Neural cell (in vitro differentiated cells): ENCODE measurements at regions not wholly inside any gene's neighbourhood (a gene's known extent, or its start where the extent isn't known, plus 50 kb on each side); places are given as distances from the start of the nearest gene placed in this dataset.

ENCODE experiments used
- H2AFZ ChIP-seq: fragments of 200-600, 300-800 bp; sonication (generic), shearing (Covaris generic); 2 replicates; pipeline ENCODE4 v1.6.0; 2014; ENCODE audit warnings: low read depth, mild to moderate bottlenecking, antibody characterized with exemption, low read length, moderate library complexity
- H3F3A ChIP-seq: fragments of 200-600 bp; shearing (Covaris generic); 2 replicates; pipeline ENCODE4 v1.6.1; 2016; ENCODE audit warnings: mild to moderate bottlenecking, moderate library complexity, mixed read lengths, antibody characterized with exemption, low read length; ENCODE audit not compliant: insufficient read depth, poor library complexity, severe bottlenecking
- H3K27ac ChIP-seq: fragments of 200-600, 300-800 bp; sonication (generic), shearing (Covaris generic); 2 replicates; pipeline ENCODE4 v1.5.1; 2014; ENCODE audit warnings: mild to moderate bottlenecking, low read length, moderate library complexity
- H3K27me3 ChIP-seq: fragments of 300-800, 200-600 bp; sonication (generic), shearing (Covaris generic); 2 replicates; pipeline ENCODE4 v1.6.0; 2014; ENCODE audit warnings: mild to moderate bottlenecking, low read depth, low read length, moderate library complexity; ENCODE audit not compliant: insufficient read depth
- H3K36me3 ChIP-seq: fragments of 300-800, 200-600 bp; sonication (generic), shearing (Covaris generic); 2 replicates; pipeline ENCODE4 v1.5.1; 2014; ENCODE audit warnings: mild to moderate bottlenecking, antibody characterized with exemption, low read length, moderate library complexity; ENCODE audit not compliant: insufficient read depth
- H3K4me2 ChIP-seq: fragments of 300-800, 200-600 bp; sonication (generic), shearing (Covaris generic); 2 replicates; pipeline ENCODE4 v1.6.0; 2014; ENCODE audit warnings: mild to moderate bottlenecking, low read length
- H3K4me3 ChIP-seq: fragments of 300-800, 200-600 bp; sonication (generic), shearing (Covaris generic); 2 replicates; pipeline ENCODE4 v1.5.1; 2014; ENCODE audit warnings: mild to moderate bottlenecking, low read length, moderate library complexity
- H3K79me2 ChIP-seq: fragments of 200-600 bp; shearing (Covaris generic); replicated peaks from 2 replicates; pipeline ENCODE4 v1.6.0; 2014; ENCODE audit warnings: mild to moderate bottlenecking, low read length, moderate library complexity; ENCODE audit not compliant: insufficient read depth
- H3K9ac ChIP-seq: fragments of 300-800, 200-600 bp; sonication (generic), shearing (Covaris generic); 2 replicates; pipeline ENCODE4 v1.6.1; 2016; ENCODE audit warnings: mild to moderate bottlenecking, low read length, mixed read lengths
- H3K9me2 ChIP-seq: fragments of 200-600 bp; shearing (Covaris generic); 2 replicates; pipeline ENCODE4 v1.6.1; 2016; ENCODE audit warnings: mild to moderate bottlenecking, low read length, mixed read lengths; ENCODE audit not compliant: insufficient read depth
- H3K9me3 ChIP-seq: fragments of 200-600, 300-800 bp; sonication (generic), shearing (Covaris generic); 2 replicates; pipeline ENCODE4 v1.6.1; 2016; ENCODE audit warnings: mild to moderate bottlenecking, mixed run types, low read length, moderate library complexity, mixed read lengths
- H4K20me1 ChIP-seq: fragments of 200-600 bp; shearing (Covaris generic); 2 replicates; pipeline ENCODE4 v1.6.1; 2016; ENCODE audit warnings: mild to moderate bottlenecking, mixed run types; ENCODE audit not compliant: insufficient read depth
- EP300 ChIP-seq: fragments of 450-650 bp; conservative IDR thresholded peaks from 2 replicates; pipeline ENCODE4 v1.6.1; 2014; ENCODE audit warnings: antibody characterized with exemption, mild to moderate bottlenecking, moderate library complexity; ENCODE audit not compliant: poor library complexity, severe bottlenecking
- EZH2 ChIP-seq: fragments of 200-600, 300-800 bp; shearing (Covaris generic), sonication (generic); IDR thresholded peaks from 2 replicates; pipeline ENCODE4 v1.6.1; 2014; ENCODE audit warnings: antibody characterized with exemption, low read length, borderline replicate concordance, mild to moderate bottlenecking; ENCODE audit not compliant: insufficient read depth, poor library complexity, severe bottlenecking
- MXI1 ChIP-seq: fragments of 450-650 bp; conservative IDR thresholded peaks from 2 replicates; pipeline ENCODE4 v1.6.1; 2014; ENCODE audit warnings: antibody characterized with exemption, mild to moderate bottlenecking; ENCODE audit not compliant: poor library complexity, severe bottlenecking
- POLR2AphosphoS5 ChIP-seq: IDR thresholded peaks from 2 replicates; pipeline ENCODE4 v1.6.1; 2012
- RAD21 ChIP-seq: fragments of 450-650 bp; conservative IDR thresholded peaks from 2 replicates; pipeline ENCODE4 v1.6.1; 2014; ENCODE audit warnings: antibody characterized with exemption, mild to moderate bottlenecking, moderate library complexity
- SMC3 ChIP-seq: fragments of 450-650 bp; conservative IDR thresholded peaks from 2 replicates; pipeline ENCODE4 v1.6.1; 2014; ENCODE audit warnings: antibody characterized with exemption, mild to moderate bottlenecking, moderate library complexity; ENCODE audit not compliant: poor library complexity
- TAF1 ChIP-seq: IDR thresholded peaks from 2 replicates; pipeline ENCODE4 v1.6.1; 2012; ENCODE audit warnings: low read depth
- TF ChIP-seq, protein P1 (sequence below): IDR thresholded peaks from 2 replicates; pipeline ENCODE4 v1.6.1; 2012; ENCODE audit warnings: borderline replicate concordance
- TF ChIP-seq, protein P2 (sequence below): fragments of 450-650 bp; IDR thresholded peaks from 2 replicates; pipeline ENCODE4 v1.5.1; 2014; ENCODE audit warnings: antibody characterized with exemption, mild to moderate bottlenecking, moderate library complexity; ENCODE audit not compliant: poor library complexity, severe bottlenecking

DNA sequence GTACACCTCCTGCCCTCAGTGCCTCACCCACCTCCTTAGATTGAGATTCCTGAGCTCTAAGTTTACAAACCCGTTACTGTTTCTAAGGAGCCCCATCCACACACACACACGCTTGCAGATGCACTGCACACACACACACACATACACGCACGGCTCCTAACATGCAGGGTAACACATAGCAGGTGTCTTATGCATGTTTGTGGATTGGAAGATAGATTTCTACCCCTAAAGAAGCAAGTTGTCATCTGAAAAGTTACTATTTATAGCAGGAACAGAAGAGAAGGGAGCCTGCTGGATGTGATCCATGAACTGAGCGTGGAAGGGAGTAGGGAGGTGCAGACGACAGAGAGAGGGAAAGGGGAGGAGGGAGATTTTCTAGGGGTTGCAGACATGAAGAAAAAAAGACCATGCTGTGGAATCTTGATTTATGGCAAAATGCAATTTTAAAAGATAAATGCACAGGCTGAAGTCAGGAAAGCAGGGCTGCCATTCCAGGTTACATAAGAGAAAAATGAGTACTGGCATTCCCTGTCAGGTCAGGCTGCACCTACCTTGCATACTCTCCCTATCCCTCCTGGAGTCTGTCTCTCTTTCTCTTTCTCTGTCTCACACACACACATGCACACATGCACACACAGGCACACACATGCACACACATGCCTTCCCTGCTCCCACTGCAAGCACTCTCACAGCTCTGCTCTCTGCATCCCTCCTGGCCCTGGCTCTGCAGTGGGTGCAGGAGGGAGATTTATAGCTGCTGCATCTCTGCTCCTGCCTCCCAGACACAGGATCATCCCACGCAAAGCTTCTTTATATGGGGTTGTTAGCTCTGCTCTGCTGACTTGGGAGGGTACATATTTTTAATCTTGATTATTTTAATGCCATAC is 192.6 kb upstream of the MYT1L start:
- TF ChIP-seq SMC3 (no peak), POLR2AphosphoS5 (peak; percentile 27), TAF1 (no peak), EP300 (peak; percentile 22), RAD21 (peak; percentile 13), EZH2 (no peak), MXI1 (no peak)
- TF ChIP-seq, protein P1, sequence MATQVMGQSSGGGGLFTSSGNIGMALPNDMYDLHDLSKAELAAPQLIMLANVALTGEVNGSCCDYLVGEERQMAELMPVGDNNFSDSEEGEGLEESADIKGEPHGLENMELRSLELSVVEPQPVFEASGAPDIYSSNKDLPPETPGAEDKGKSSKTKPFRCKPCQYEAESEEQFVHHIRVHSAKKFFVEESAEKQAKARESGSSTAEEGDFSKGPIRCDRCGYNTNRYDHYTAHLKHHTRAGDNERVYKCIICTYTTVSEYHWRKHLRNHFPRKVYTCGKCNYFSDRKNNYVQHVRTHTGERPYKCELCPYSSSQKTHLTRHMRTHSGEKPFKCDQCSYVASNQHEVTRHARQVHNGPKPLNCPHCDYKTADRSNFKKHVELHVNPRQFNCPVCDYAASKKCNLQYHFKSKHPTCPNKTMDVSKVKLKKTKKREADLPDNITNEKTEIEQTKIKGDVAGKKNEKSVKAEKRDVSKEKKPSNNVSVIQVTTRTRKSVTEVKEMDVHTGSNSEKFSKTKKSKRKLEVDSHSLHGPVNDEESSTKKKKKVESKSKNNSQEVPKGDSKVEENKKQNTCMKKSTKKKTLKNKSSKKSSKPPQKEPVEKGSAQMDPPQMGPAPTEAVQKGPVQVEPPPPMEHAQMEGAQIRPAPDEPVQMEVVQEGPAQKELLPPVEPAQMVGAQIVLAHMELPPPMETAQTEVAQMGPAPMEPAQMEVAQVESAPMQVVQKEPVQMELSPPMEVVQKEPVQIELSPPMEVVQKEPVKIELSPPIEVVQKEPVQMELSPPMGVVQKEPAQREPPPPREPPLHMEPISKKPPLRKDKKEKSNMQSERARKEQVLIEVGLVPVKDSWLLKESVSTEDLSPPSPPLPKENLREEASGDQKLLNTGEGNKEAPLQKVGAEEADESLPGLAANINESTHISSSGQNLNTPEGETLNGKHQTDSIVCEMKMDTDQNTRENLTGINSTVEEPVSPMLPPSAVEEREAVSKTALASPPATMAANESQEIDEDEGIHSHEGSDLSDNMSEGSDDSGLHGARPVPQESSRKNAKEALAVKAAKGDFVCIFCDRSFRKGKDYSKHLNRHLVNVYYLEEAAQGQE: no peak
- TF ChIP-seq, protein P2, sequence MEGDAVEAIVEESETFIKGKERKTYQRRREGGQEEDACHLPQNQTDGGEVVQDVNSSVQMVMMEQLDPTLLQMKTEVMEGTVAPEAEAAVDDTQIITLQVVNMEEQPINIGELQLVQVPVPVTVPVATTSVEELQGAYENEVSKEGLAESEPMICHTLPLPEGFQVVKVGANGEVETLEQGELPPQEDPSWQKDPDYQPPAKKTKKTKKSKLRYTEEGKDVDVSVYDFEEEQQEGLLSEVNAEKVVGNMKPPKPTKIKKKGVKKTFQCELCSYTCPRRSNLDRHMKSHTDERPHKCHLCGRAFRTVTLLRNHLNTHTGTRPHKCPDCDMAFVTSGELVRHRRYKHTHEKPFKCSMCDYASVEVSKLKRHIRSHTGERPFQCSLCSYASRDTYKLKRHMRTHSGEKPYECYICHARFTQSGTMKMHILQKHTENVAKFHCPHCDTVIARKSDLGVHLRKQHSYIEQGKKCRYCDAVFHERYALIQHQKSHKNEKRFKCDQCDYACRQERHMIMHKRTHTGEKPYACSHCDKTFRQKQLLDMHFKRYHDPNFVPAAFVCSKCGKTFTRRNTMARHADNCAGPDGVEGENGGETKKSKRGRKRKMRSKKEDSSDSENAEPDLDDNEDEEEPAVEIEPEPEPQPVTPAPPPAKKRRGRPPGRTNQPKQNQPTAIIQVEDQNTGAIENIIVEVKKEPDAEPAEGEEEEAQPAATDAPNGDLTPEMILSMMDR: no peak
- H3K9me2 ChIP-seq: no peaks in the 10 kb centered on the region
- H4K20me1 ChIP-seq: no peaks in the 10 kb centered on the region
- H3K27ac ChIP-seq: peak overlapping the region; percentile 65
- H3K4me2 ChIP-seq: peak overlapping the region; percentile 48
- peak overlapping the region; percentile 37 for H3K4me3 ChIP-seq
- peak overlapping the region; percentile 52 for H3K9ac ChIP-seq
- H3K36me3 ChIP-seq: no peaks in the 10 kb centered on the region
- no peaks in the 10 kb centered on the region for H3K27me3 ChIP-seq
- peak overlapping the region; percentile 56 for H2AFZ ChIP-seq
- no peaks in the 10 kb centered on the region for H3K79me2 ChIP-seq
- H3F3A ChIP-seq: no peaks in the 10 kb centered on the region
- H3K9me3 ChIP-seq: no peaks in the 10 kb centered on the region

DNA sequence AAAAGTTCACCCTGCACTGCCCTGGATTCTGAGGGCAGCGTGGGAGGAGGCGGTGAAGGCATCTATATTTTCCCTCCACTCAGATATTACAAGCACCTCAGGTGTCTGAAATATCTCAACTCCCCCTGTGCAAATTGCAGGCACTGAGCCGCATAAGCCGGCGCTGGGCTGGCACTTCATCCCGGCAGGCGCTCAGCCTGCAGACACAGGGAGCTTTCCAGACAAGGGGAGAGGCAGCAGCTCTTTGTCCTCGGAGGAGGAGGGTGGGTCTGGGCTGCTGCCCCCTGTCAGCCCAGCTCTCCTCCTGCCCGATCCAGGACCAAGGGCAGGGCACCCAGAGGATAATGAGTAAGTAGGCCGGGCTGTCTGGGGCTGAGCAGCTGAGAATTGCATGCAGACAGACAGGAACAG is 189.3 kb upstream of the MYT1L start:
- H3K9me3 ChIP-seq: no peaks in the 10 kb centered on the region
- H3K36me3 ChIP-seq: no peaks in the 10 kb centered on the region
- no peaks in the 10 kb centered on the region for H4K20me1 ChIP-seq
- TF ChIP-seq RAD21 (peak; percentile 52), SMC3 (peak; percentile 44), EZH2 (no peak), POLR2AphosphoS5 (peak; percentile 47), TAF1 (no peak), EP300 (peak; percentile 59), MXI1 (no peak)
- TF ChIP-seq, protein P2: no peak
- TF ChIP-seq, protein P1: peak; percentile 58
- H2AFZ ChIP-seq: peak overlapping the region; percentile 40
- no peaks in the 10 kb centered on the region for H3K27me3 ChIP-seq
- H3K79me2 ChIP-seq: no peaks in the 10 kb centered on the region
- no peaks in the 10 kb centered on the region for H3F3A ChIP-seq
- peak overlapping the region; percentile 36 for H3K4me2 ChIP-seq
- H3K27ac ChIP-seq: peak overlapping the region; percentile 73
- peak overlapping the region; percentile 67 for H3K9ac ChIP-seq
- peak overlapping the region; percentile 41 for H3K4me3 ChIP-seq
- H3K9me2 ChIP-seq: no peaks in the 10 kb centered on the region
